IMR-90 (cell line): ENCODE measurements at regions not wholly inside any gene's neighbourhood (a gene's known extent, or its start where the extent isn't known, plus 50 kb on each side); places are given as distances from the start of the nearest gene placed in this dataset.

Experiments
- ATAC-seq: fragments of 200-7000 bp; cut with Tn5 transposase; 2 replicates; pipeline ENCODE4 v1.9.1; 2020; ENCODE audit warnings: low read depth, mild to moderate bottlenecking, moderate library complexity
- BruUV-seq: library from RNA; stranded (reverse); fragments of 400-500 nt; replicated peaks from 2 replicates; lab custom pipeline; 2021; lab: Mats Ljungman, UMichigan
- CTCF ChIA-PET: fragments of 300-600 bp; formaldehyde crosslinking; extraction: SDS; loops from one replicate; lab custom pipeline; 2021; ENCODE audit warnings: antibody characterized with exemption; lab: Yijun Ruan, JAX
- POLR2A ChIA-PET: fragments of 300-600 bp; sonication (Branson Sonifier 250); formaldehyde crosslinking; loops from one replicate; lab custom pipeline; 2022; ENCODE audit warnings: antibody characterized with exemption; ENCODE audit not compliant: unreplicated experiment; lab: Charles Lee
- DNase-seq: peaks from one replicate; pipeline ENCODE4 v3.0.0; 2013
- H2AFZ ChIP-seq: replicated peaks from 2 replicates; pipeline ENCODE3; 2013; ENCODE audit warnings: low read length, mild to moderate bottlenecking; ENCODE audit not compliant: poor library complexity
- H2AK5ac ChIP-seq: 2 replicates; pipeline ENCODE4 v1.6.1; 2013; ENCODE audit warnings: low read depth, low read length, inconsistent platforms
- H2AK9ac ChIP-seq: replicated peaks from 2 replicates; pipeline ENCODE3; 2013; ENCODE audit warnings: mild to moderate bottlenecking, low read depth, low read length, moderate library complexity; ENCODE audit not compliant: poor library complexity
- H2BK120ac ChIP-seq: 2 replicates; pipeline ENCODE4 v1.6.1; 2013; ENCODE audit warnings: low read depth, low read length, inconsistent platforms
- H2BK15ac ChIP-seq: 3 replicates; pipeline ENCODE4 v1.6.1; 2013; ENCODE audit warnings: low read depth, low read length, inconsistent platforms
- H2BK20ac ChIP-seq: 2 replicates; pipeline ENCODE4 v1.6.1; 2013; ENCODE audit warnings: low read depth, mild to moderate bottlenecking, inconsistent platforms, low read length, moderate library complexity
- H2BK5ac ChIP-seq: 2 replicates; pipeline ENCODE4 v1.6.1; 2013; ENCODE audit warnings: mild to moderate bottlenecking, low read depth, low read length, inconsistent platforms; ENCODE audit not compliant: poor library complexity, severe bottlenecking
- H3K14ac ChIP-seq: replicated peaks from 2 replicates; pipeline ENCODE4 v1.6.1; 2013; ENCODE audit warnings: low read depth, low read length, inconsistent platforms
- H3K18ac ChIP-seq: 2 replicates; pipeline ENCODE4 v1.6.1; 2013; ENCODE audit warnings: low read depth, low read length, control low read depth
- H3K23ac ChIP-seq: 2 replicates; pipeline ENCODE4 v1.6.1; 2013; ENCODE audit warnings: low read depth, low read length, inconsistent platforms
- H3K27ac ChIP-seq: 2 replicates; pipeline ENCODE4 v1.5.1; 2013; ENCODE audit warnings: mild to moderate bottlenecking, control low read depth, low read length; ENCODE audit not compliant: insufficient read depth
- H3K27me3 ChIP-seq: 2 replicates; pipeline ENCODE4 v1.6.1; 2013; ENCODE audit warnings: low read length; ENCODE audit not compliant: control insufficient read depth, insufficient read depth
- H3K36me3 ChIP-seq: 2 replicates; pipeline ENCODE4 v1.6.1; 2013; ENCODE audit warnings: low read length, mixed read lengths; ENCODE audit not compliant: control insufficient read depth, insufficient read depth
- H3K4ac ChIP-seq: 2 replicates; pipeline ENCODE4 v1.6.1; 2013; ENCODE audit warnings: low read depth, low read length, inconsistent platforms
- H3K4me1 ChIP-seq: 2 replicates; pipeline ENCODE4 v1.6.1; 2013; ENCODE audit warnings: low read length, mixed read lengths; ENCODE audit not compliant: control insufficient read depth, insufficient read depth
- H3K4me2 ChIP-seq: 2 replicates; pipeline ENCODE4 v1.6.1; 2013; ENCODE audit warnings: low read depth, mild to moderate bottlenecking, control low read depth, low read length, moderate library complexity
- H3K4me3 ChIP-seq: 2 replicates; pipeline ENCODE4 v1.5.1; 2013; ENCODE audit warnings: low read depth, mild to moderate bottlenecking, control low read depth, low read length, moderate library complexity; ENCODE audit not compliant: insufficient read depth
- H3K56ac ChIP-seq: 2 replicates; pipeline ENCODE4 v1.6.1; 2013; ENCODE audit warnings: low read length, inconsistent platforms; ENCODE audit not compliant: insufficient read depth; ENCODE audit errors: extremely low read depth
- H3K79me1 ChIP-seq, 2 experiments: 2 replicates each; pipeline ENCODE4 v1.6.1; 2013; ENCODE audit warnings: low read length in 2 of 2, inconsistent platforms in 1 of 2, low read depth in 1 of 2
- H3K9ac ChIP-seq: 2 replicates; pipeline ENCODE4 v1.6.1; 2013; ENCODE audit warnings: low read depth, low read length, control low read depth
- H3K9me1 ChIP-seq: 2 replicates; pipeline ENCODE4 v1.6.1; 2013; ENCODE audit warnings: low read length, inconsistent platforms; ENCODE audit not compliant: insufficient read depth
- H3K9me3 ChIP-seq: 2 replicates; pipeline ENCODE4 v1.6.1; 2013; ENCODE audit warnings: low read length; ENCODE audit not compliant: control insufficient read depth, insufficient read depth
- H4K20me1 ChIP-seq: 2 replicates; pipeline ENCODE4 v1.6.1; 2013; ENCODE audit warnings: low read length, inconsistent platforms; ENCODE audit not compliant: insufficient read depth
- H4K5ac ChIP-seq: 2 replicates; pipeline ENCODE4 v1.6.1; 2013; ENCODE audit warnings: mild to moderate bottlenecking, low read depth, low read length, control low read depth
- H4K8ac ChIP-seq, 2 experiments: 2 replicates each; pipeline ENCODE4 v1.6.1; 2013; ENCODE audit warnings: low read depth in 2 of 2, low read length in 2 of 2, control low read depth in 1 of 2, inconsistent platforms in 1 of 2
- H4K91ac ChIP-seq: 2 replicates; pipeline ENCODE4 v1.6.1; 2013; ENCODE audit warnings: low read depth, low read length, inconsistent platforms; ENCODE audit not compliant: insufficient read depth
- BHLHE40 ChIP-seq: fragments of 150-350 bp; IDR thresholded peaks from 2 replicates; pipeline ENCODE4 v1.6.1; 2016; ENCODE audit warnings: mild to moderate bottlenecking, low read depth, low read length
- CEBPB ChIP-seq: IDR thresholded peaks from 2 replicates; pipeline ENCODE4 v1.6.1; 2012; ENCODE audit warnings: low read depth, low read length, improper control_type of control experiment
- CHD1 ChIP-seq: IDR thresholded peaks from 2 replicates; pipeline ENCODE4 v1.6.1; 2012; ENCODE audit warnings: low read depth, low read length, improper control_type of control experiment
- FOS ChIP-seq: fragments of 150-350 bp; IDR thresholded peaks from 2 replicates; pipeline ENCODE4 v1.6.1; 2016; ENCODE audit warnings: low read depth, low read length
- MAFK ChIP-seq: IDR thresholded peaks from 2 replicates; pipeline ENCODE4 v1.6.1; 2012; ENCODE audit warnings: low read depth, low read length, improper control_type of control experiment
- MAZ ChIP-seq: IDR thresholded peaks from 2 replicates; pipeline ENCODE4 v1.6.1; 2012; ENCODE audit warnings: low read depth, mild to moderate bottlenecking, low read length, improper control_type of control experiment, moderate library complexity, borderline replicate concordance
- MXI1 ChIP-seq: IDR thresholded peaks from 2 replicates; pipeline ENCODE4 v1.6.1; 2012; ENCODE audit warnings: low read depth, mild to moderate bottlenecking, low read length, moderate library complexity, borderline replicate concordance
- NFE2L2 ChIP-seq: fragments of 150-350 bp; IDR thresholded peaks from 2 replicates; pipeline ENCODE4 v1.6.1; 2016; ENCODE audit warnings: low read depth, mild to moderate bottlenecking, low read length
- POLR2A ChIP-seq: IDR thresholded peaks from 2 replicates; pipeline ENCODE4 v1.6.1; 2012; ENCODE audit warnings: mild to moderate bottlenecking, low read depth, low read length
- RAD21 ChIP-seq: IDR thresholded peaks from 2 replicates; pipeline ENCODE4 v1.6.1; 2012; ENCODE audit warnings: low read length, improper control_type of control experiment
- RCOR1 ChIP-seq: IDR thresholded peaks from 2 replicates; pipeline ENCODE4 v1.6.1; 2012; ENCODE audit warnings: mild to moderate bottlenecking, low read length, improper control_type of control experiment; ENCODE audit not compliant: insufficient replicate concordance
- RFX5 ChIP-seq: IDR thresholded peaks from 2 replicates; pipeline ENCODE4 v1.8.0; 2012; ENCODE audit warnings: low read depth, mild to moderate bottlenecking, low read length, moderate library complexity
- SMC3 ChIP-seq: fragments of 150-350 bp; IDR thresholded peaks from 2 replicates; pipeline ENCODE4 v1.6.1; 2016; ENCODE audit warnings: low read depth, mild to moderate bottlenecking, antibody characterized with exemption, low read length, moderate library complexity
- USF2 ChIP-seq: fragments of 150-350 bp; IDR thresholded peaks from 2 replicates; pipeline ENCODE4 v1.6.1; 2017; ENCODE audit warnings: mild to moderate bottlenecking, antibody characterized with exemption, low read length, low read depth
- WGBS, 2 experiments: methylation state at CpG; one replicate each; pipeline versions ENCODE4 v1.1.5 to v1.1.7; 2013; ENCODE audit warnings: missing lambda C conversion rate in 2 of 2; ENCODE audit not compliant: insufficient read length in 1 of 2; ENCODE audit errors: extremely low coverage in 2 of 2; 5-methylcytosine and 5-hydroxymethylcytosine counted together
- dilution Hi-C: fragments of 300-500 bp; cut with HindIII; formaldehyde crosslinking; loops from one replicate; pipeline ENCODE4 v1.14.3; 2018; ENCODE audit warnings: low sequenced_read_pairs; ENCODE audit not compliant: unreplicated experiment
- in situ Hi-C: fragments of 300-500 bp; cut with MboI; formaldehyde crosslinking; loops from 3 replicates; pipeline ENCODE4 v1.14.3; 2019; ENCODE audit warnings: low sequenced_read_pairs, inconsistent platforms, mixed read lengths
- intact Hi-C: fragments of 100-400 bp; cut with micrococcal nuclease; formaldehyde crosslinking; loops from 2 replicates; pipeline ENCODE4 v1.10.0; 2022
- TF ChIP-seq, protein P1 (sequence below): fragments of 150-350 bp; IDR thresholded peaks from 2 replicates; pipeline ENCODE4 v1.6.1; 2016; ENCODE audit warnings: low read depth, mild to moderate bottlenecking, low read length, moderate library complexity, borderline replicate concordance
- TF ChIP-seq, protein P2 (sequence below): conservative IDR thresholded peaks from 2 replicates; pipeline ENCODE4 v1.5.1; 2012; ENCODE audit warnings: mild to moderate bottlenecking, low read depth, low read length, improper control_type of control experiment

DNA sequence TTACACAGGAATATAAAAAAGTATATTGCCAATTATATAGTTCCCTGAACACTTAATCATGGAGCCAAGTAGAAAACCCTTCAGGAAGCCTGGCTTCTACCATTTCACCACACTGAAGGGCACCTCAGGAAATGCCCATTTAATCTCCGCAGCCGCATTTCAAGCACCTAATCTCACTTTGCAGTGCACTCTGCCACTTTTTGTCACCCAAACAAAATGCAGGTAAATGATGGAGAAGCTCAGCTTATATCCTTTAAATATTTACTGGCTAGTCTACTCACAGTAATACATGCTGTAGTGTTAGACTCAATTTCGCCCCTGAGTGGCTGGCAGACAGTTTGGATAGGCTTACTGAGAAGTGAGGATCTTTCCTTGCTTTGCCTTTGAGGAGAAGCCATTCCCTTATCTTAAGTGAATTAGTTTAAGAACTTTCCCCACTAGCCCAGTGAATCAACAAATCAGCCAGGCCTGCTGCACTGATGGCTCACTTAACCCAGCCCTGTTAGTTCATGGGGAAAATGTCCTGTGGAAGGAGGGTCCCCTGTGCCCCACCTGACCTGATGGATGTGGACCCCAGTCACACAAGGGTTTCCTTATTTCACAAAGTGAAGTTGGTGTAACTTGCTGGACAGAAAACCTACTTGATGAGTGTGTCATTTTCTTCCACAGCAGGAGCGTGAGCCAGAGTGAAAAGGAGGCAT, 209.7 kb downstream of the CAAP1 start:
- in situ Hi-C loops (no loop called here), intact Hi-C loops (no loop called here), dilution Hi-C loops (no loop called here)
- ChIA-PET POLR2A (no interaction called here), CTCF (interaction anchor here (0.6 kb wide), 1 partner anchor 857 kb away, joined by 3 read pairs; no protein-coding TSS in a partner anchor)
- ATAC-seq (no peak), DNase-seq (no peak)
- H3K9me3 ChIP-seq: no peaks in the 10 kb centered on the region
- no peak overlapping the region for H3K23ac ChIP-seq
- H3K27ac ChIP-seq: no peak overlapping the region
- no peaks in the 10 kb centered on the region for H3K4me1 ChIP-seq
- no peak overlapping the region for H3K56ac ChIP-seq
- H3K36me3 ChIP-seq: no peaks in the 10 kb centered on the region
- H3K14ac ChIP-seq: no peak overlapping the region
- no peak overlapping the region for H2BK20ac ChIP-seq
- no peak overlapping the region for H3K4me2 ChIP-seq
- no peak overlapping the region for H2AFZ ChIP-seq
- no peak overlapping the region for H3K18ac ChIP-seq
- WGBS, 2 experiments: no CpG with 5 or more reads among the region's 4 CpGs
- no TSS peak for BruUV-seq
- H4K20me1 ChIP-seq: no peaks in the 10 kb centered on the region
- H3K4me3 ChIP-seq: no peak overlapping the region
- no peak overlapping the region for H2AK5ac ChIP-seq
- no peaks in the 10 kb centered on the region for H3K9me1 ChIP-seq
- H3K27me3 ChIP-seq: no peaks in the 10 kb centered on the region
- H3K79me1 ChIP-seq: no peaks in the 10 kb centered on the region
- no peak overlapping the region for H4K91ac ChIP-seq
- no peak overlapping the region for H3K4ac ChIP-seq
- H4K5ac ChIP-seq: no peak overlapping the region
- no peak overlapping the region for H2BK120ac ChIP-seq
- H3K9ac ChIP-seq: no peak overlapping the region
- H2AK9ac ChIP-seq: no peak overlapping the region
- H2BK5ac ChIP-seq: no peak overlapping the region
- no peak for TF ChIP-seq RAD21
- TF ChIP-seq, protein P1, sequence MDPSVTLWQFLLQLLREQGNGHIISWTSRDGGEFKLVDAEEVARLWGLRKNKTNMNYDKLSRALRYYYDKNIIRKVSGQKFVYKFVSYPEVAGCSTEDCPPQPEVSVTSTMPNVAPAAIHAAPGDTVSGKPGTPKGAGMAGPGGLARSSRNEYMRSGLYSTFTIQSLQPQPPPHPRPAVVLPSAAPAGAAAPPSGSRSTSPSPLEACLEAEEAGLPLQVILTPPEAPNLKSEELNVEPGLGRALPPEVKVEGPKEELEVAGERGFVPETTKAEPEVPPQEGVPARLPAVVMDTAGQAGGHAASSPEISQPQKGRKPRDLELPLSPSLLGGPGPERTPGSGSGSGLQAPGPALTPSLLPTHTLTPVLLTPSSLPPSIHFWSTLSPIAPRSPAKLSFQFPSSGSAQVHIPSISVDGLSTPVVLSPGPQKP: no peak
- TF ChIP-seq BHLHE40: no peak
- TF ChIP-seq, protein P2, sequence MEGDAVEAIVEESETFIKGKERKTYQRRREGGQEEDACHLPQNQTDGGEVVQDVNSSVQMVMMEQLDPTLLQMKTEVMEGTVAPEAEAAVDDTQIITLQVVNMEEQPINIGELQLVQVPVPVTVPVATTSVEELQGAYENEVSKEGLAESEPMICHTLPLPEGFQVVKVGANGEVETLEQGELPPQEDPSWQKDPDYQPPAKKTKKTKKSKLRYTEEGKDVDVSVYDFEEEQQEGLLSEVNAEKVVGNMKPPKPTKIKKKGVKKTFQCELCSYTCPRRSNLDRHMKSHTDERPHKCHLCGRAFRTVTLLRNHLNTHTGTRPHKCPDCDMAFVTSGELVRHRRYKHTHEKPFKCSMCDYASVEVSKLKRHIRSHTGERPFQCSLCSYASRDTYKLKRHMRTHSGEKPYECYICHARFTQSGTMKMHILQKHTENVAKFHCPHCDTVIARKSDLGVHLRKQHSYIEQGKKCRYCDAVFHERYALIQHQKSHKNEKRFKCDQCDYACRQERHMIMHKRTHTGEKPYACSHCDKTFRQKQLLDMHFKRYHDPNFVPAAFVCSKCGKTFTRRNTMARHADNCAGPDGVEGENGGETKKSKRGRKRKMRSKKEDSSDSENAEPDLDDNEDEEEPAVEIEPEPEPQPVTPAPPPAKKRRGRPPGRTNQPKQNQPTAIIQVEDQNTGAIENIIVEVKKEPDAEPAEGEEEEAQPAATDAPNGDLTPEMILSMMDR: no peak
- no peak for TF ChIP-seq SMC3
- no peak for TF ChIP-seq USF2
- TF ChIP-seq FOS: no peak
- no peak for TF ChIP-seq MAFK
- TF ChIP-seq NFE2L2: no peak
- no peak for TF ChIP-seq CHD1
- TF ChIP-seq CEBPB: no peak
- TF ChIP-seq MAZ: no peak
- TF ChIP-seq RCOR1: no peak
- no peak for TF ChIP-seq MXI1
- TF ChIP-seq RFX5: no peak
- no peak for TF ChIP-seq POLR2A
- H4K8ac ChIP-seq: no peak overlapping the region
- no peak overlapping the region for H2BK15ac ChIP-seq
